Upper lobe of left lung (tissue), 6 donors: ENCODE measurements at regions not wholly inside any gene's neighbourhood (a gene's known extent, or its start where the extent isn't known, plus 50 kb on each side); places are given as distances from the start of the nearest gene placed in this dataset.

ENCODE experiments used
- ATAC-seq, 2 donors: fragments of 200-7000 bp; cut with Tn5 transposase; one replicate each; pipeline ENCODE4 v1.9.1; 2022; ENCODE audit warnings: mild to moderate bottlenecking in 2 of 2, moderate library complexity in 2 of 2; ENCODE audit not compliant: low FRiP score in 2 of 2
- DNase-seq, 2 donors: peaks; one replicate each; pipeline ENCODE4 v3.0.0-alpha.2; 2019 to 2020
- H3K27ac ChIP-seq, 4 donors: fragments of 200-600 bp; sonication (generic); one replicate each; pipeline ENCODE4 v1.5.1; 2016 to 2019
- H3K27me3 ChIP-seq, 4 donors: fragments of 200-600 bp; sonication (generic); one replicate each; pipeline ENCODE4 v1.5.1; 2017 to 2019
- H3K36me3 ChIP-seq, 4 donors: fragments of 200-600 bp; sonication (generic); one replicate each; pipeline ENCODE4 v1.5.1; 2016 to 2019
- H3K4me1 ChIP-seq, 4 donors: fragments of 200-600 bp; sonication (generic); one replicate each; pipeline ENCODE4 v1.5.1; 2018 to 2019
- H3K4me3 ChIP-seq, 4 donors: fragments of 200-600 bp; sonication (generic); one replicate each; pipeline ENCODE4 v1.5.1; 2017 to 2019; ENCODE audit warnings: mild to moderate bottlenecking in 2 of 4, moderate library complexity in 1 of 4
- H3K9me3 ChIP-seq, 4 donors: fragments of 200-600 bp; sonication (generic); one replicate each; pipeline ENCODE4 v1.5.1; 2018 to 2019
- EP300 ChIP-seq, 4 donors: sonication (generic); formaldehyde crosslinking; IDR thresholded peaks; one replicate each; pipeline ENCODE4 v1.5.1; 2017; ENCODE audit warnings: antibody characterized with exemption in 4 of 4, control low read depth in 2 of 4
- POLR2A ChIP-seq, 4 donors: fragments of 450-650 bp; IDR thresholded peaks; one replicate each; pipeline ENCODE4 v1.5.1; 2016 to 2017; ENCODE audit warnings: antibody characterized with exemption in 4 of 4, mild to moderate bottlenecking in 2 of 4
- POLR2AphosphoS5 ChIP-seq, 2 donors: sonication (generic); formaldehyde crosslinking; IDR thresholded peaks; one replicate each; pipeline ENCODE4 v1.5.1; 2017; ENCODE audit warnings: antibody characterized with exemption in 2 of 2
- WGBS, 2 donors: methylation state at CpG; one replicate each; pipeline ENCODE4 v1.1.5; 2017 to 2018; 5-methylcytosine and 5-hydroxymethylcytosine counted together
- TF ChIP-seq, protein P1 (sequence below), 6 experiments: fragments of 450-650 bp in 4 of 6; fragments of 200-600 bp in 2 of 6; sonication (generic) in 2 of 6; IDR thresholded peaks; one replicate each; pipeline ENCODE4 v1.5.1; 2016 to 2019; ENCODE audit warnings: antibody characterized with exemption in 6 of 6
- donor health status: DM: no; HTN: no; CAD: no; lungs with moderate emphysema.
- donor health status: DM: no; HTN: yes; CAD: no; lungs with severe emphysema.

DNA sequence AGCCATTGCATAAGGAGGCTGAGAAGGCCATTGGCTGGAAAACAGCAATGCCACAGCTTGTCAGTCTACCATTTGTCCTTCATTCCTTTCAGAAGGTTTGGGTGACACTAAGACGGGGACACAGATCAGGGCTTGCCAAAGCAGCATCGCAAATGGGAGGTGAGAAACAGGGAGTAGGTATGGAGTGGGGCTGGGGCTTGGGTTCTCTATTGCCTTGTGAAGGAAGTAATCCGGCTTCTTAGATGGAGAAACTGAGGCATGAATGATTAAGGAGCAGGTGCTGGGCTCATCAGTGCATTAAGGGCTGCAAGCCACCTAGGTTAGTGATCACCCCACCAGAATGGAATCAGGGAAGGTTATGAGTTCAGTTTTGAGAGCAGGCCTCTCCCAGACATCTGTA, 115.6 kb upstream of the NMNAT3 start:
- no peak for DNase-seq
- Histone ChIP-seq H3K4me3 (no peak overlapping the region), H3K27me3 (no peaks in the 10 kb centered on the region), H3K9me3 (no peaks in the 10 kb centered on the region), H3K36me3 (no peaks in the 10 kb centered on the region), H3K4me1 (no peaks in the 10 kb centered on the region), H3K27ac (no peak overlapping the region)
- no peak for ATAC-seq
- 80 to 81% methylated on average over 3 of the region's 3 CpGs for WGBS, 2 donors
- no peak for TF ChIP-seq EP300 (IDR thresholded peaks at IDR 0.05)
- TF ChIP-seq, protein P1, sequence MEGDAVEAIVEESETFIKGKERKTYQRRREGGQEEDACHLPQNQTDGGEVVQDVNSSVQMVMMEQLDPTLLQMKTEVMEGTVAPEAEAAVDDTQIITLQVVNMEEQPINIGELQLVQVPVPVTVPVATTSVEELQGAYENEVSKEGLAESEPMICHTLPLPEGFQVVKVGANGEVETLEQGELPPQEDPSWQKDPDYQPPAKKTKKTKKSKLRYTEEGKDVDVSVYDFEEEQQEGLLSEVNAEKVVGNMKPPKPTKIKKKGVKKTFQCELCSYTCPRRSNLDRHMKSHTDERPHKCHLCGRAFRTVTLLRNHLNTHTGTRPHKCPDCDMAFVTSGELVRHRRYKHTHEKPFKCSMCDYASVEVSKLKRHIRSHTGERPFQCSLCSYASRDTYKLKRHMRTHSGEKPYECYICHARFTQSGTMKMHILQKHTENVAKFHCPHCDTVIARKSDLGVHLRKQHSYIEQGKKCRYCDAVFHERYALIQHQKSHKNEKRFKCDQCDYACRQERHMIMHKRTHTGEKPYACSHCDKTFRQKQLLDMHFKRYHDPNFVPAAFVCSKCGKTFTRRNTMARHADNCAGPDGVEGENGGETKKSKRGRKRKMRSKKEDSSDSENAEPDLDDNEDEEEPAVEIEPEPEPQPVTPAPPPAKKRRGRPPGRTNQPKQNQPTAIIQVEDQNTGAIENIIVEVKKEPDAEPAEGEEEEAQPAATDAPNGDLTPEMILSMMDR (IDR thresholded peaks at IDR 0.05) = no peak
- TF ChIP-seq POLR2A (IDR thresholded peaks at IDR 0.05) = no peak
- TF ChIP-seq POLR2AphosphoS5 (IDR thresholded peaks at IDR 0.05) = no peak

DNA sequence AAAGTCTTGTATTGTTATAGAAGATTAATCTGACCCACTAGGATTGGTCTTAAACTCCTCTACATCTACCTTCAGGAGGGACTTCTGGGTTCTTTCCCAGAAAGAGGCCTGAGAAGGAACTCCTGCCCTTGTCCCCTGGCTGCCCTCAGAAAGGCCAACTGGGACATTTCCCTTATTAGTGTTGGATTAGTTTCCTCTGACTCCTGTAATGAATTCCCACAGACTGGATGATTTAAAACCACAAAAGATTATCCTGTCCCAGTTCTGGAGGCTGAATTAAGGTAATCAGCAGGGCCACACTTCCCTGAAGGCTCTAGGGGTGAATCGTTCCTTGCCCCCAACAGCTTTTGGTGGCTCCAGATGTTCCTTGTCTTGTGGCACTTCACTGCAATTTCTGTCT, 102.8 kb upstream of the NMNAT3 start:
- WGBS, 2 donors = 44 to 46% methylated on average over 1 of the region's 1 CpG
- no peaks in the 10 kb centered on the region for H3K36me3 ChIP-seq

DNA sequence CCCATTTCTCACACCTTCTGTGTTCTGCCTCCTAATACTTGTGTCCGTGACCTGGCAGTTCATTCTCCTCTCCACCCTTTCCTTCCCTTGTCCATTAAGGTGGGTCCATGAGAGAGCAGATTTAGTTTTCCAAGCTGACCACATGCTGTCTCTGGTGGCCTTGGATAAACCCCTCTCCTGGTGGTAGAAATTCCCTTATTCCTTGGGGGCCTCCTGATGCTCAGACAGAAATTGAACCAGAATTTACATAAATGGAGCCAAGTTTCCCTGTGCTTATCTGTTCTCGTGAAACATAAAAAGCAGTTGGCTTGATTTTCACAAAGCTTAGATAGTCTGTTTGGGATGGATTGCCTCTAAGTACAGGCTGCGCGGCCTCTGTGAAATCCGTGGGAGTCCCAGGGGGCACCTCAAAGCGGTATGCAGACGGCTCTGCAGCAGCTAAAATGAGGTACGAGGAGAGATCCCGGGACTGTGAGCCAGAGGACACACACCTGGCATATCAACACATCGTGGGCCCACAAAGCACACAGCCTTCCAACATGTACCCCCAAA, 101.0 kb upstream of the NMNAT3 start:
- ATAC-seq (no peak), DNase-seq (no peak)
- WGBS, 2 donors = 63 to 72% methylated on average over 4 to 10 of the region's 10 CpGs
- Histone ChIP-seq H3K4me3 (no peak overlapping the region), H3K27me3 (no peaks in the 10 kb centered on the region), H3K4me1 (no peaks in the 10 kb centered on the region), H3K27ac (no peak overlapping the region), H3K9me3 (no peaks in the 10 kb centered on the region), H3K36me3 (no peaks in the 10 kb centered on the region)
- TF ChIP-seq, protein P1 (IDR thresholded peaks at IDR 0.05) = no peak
- no peak for TF ChIP-seq POLR2A (IDR thresholded peaks at IDR 0.05)
- no peak for TF ChIP-seq EP300 (IDR thresholded peaks at IDR 0.05)
- no peak for TF ChIP-seq POLR2AphosphoS5 (IDR thresholded peaks at IDR 0.05)

More for the DNA sequence above, 102.8 kb upstream of the NMNAT3 start:
- H3K27me3 ChIP-seq = no peaks in the 10 kb centered on the region
- DNase-seq (no peak), ATAC-seq (no peak)
- no peak overlapping the region for H3K4me3 ChIP-seq
- no peak overlapping the region for H3K27ac ChIP-seq
- TF ChIP-seq POLR2A (IDR thresholded peaks at IDR 0.05) (no peak), EP300 (IDR thresholded peaks at IDR 0.05) (no peak), POLR2AphosphoS5 (IDR thresholded peaks at IDR 0.05) (no peak)
- TF ChIP-seq, protein P1 (IDR thresholded peaks at IDR 0.05) = no peak
- H3K4me1 ChIP-seq = no peaks in the 10 kb centered on the region
- no peaks in the 10 kb centered on the region for H3K9me3 ChIP-seq

DNA sequence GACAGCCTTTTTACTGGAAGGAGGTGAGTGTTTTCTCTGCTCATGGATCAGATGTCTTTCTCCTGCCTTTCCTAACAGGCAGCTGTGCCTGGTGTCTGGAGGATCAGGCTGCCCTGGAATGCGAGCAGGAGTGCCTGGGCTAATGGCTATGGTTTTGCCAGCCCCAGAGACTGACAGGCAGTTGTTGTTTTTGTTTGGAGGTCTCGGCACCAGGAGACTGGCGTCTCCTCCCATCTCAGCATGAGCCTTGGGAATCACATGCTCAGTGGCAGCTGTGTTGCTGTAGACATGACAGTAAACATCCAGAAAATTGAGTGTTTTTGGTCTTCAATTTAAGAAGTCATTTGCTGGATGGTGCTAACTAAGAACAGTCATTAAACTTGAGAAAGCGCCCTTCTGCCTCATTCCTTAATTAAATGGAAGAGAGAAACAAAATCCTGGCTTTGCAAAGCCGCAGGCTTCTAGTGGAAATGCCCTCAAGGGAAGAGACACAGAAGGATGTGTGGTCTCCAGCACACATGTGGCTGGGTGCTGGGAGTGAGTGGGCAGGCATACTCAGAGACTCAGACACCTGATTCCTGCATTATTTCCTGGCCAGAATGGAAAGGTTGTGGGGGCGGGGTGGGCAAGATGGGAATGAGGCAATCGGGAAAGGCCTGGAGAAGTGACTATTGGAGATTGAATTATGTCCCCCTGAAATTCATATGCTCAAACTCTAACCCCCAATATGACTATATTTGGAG, 97.0 kb upstream of the NMNAT3 start:
- no peak for ATAC-seq
- H3K27ac ChIP-seq = no peak overlapping the region

More for the DNA sequence above, 97.0 kb upstream of the NMNAT3 start:
- no peaks in the 10 kb centered on the region for H3K9me3 ChIP-seq
- H3K4me3 ChIP-seq = no peak overlapping the region
- H3K27me3 ChIP-seq = no peaks in the 10 kb centered on the region
- no peak for DNase-seq
- 55 to 58% methylated on average over 6 to 7 of the region's 7 CpGs for WGBS, 2 donors
- no peaks in the 10 kb centered on the region for H3K36me3 ChIP-seq
- no peaks in the 10 kb centered on the region for H3K4me1 ChIP-seq
- no peak for TF ChIP-seq POLR2AphosphoS5 (IDR thresholded peaks at IDR 0.05)
- TF ChIP-seq POLR2A (IDR thresholded peaks at IDR 0.05) = no peak
- TF ChIP-seq EP300 (IDR thresholded peaks at IDR 0.05) = no peak
- TF ChIP-seq, protein P1 (IDR thresholded peaks at IDR 0.05) = no peak
